SK-N-SH (cell line): ENCODE measurements at regions not wholly inside any gene's neighbourhood (a gene's known extent, or its start where the extent isn't known, plus 50 kb on each side); places are given as distances from the start of the nearest gene placed in this dataset.
"Not testable (repeated sequence)": the region's sequence is repeated elsewhere in the genome, so short reads cannot be mapped to it uniquely, and the experiment has no call there.

Experiments
- CTCF ChIA-PET: fragments of 300-600, 350-600 bp; formaldehyde crosslinking; extraction: SDS; loops from one replicate; lab custom pipeline; 2021; lab: Yijun Ruan, JAX
- POLR2A ChIA-PET: fragments of 350-600 bp; sonication (Branson Sonifier 250); formaldehyde crosslinking; extraction: SDS; loops from one replicate; lab custom pipeline; 2020; ENCODE audit warnings: antibody characterized with exemption, inconsistent platforms; lab: Yijun Ruan, JAX
- DNase-seq: peaks from one replicate; pipeline ENCODE4 v3.0.0; 2012
- H2AFZ ChIP-seq: fragments of 200-600 bp; sonication (generic); 2 replicates; pipeline ENCODE4 v1.8.1; 2016; ENCODE audit warnings: antibody characterized with exemption, mild to moderate bottlenecking, low read depth
- H3F3A ChIP-seq: fragments of 200-600 bp; sonication (generic); replicated peaks from 2 replicates; pipeline ENCODE3; 2016; ENCODE audit warnings: antibody characterized with exemption, mild to moderate bottlenecking; ENCODE audit not compliant: insufficient read depth
- H3K27ac ChIP-seq, 2 experiments: fragments of 200-500 bp in 1 of 2; fragments of 200-600 bp in 1 of 2; sonication (Bioruptor generic) in 1 of 2; sonication (generic), shearing (Covaris generic) in 1 of 2; 2 replicates each; pipeline versions ENCODE4 v1.5.1 to v1.6.1; 2014 to 2016; ENCODE audit warnings: low read depth in 2 of 2, inconsistent platforms in 1 of 2, low read length in 1 of 2, mild to moderate bottlenecking in 1 of 2, mixed read lengths in 1 of 2
- H3K27me3 ChIP-seq: fragments of 200-600 bp; sonication (generic), shearing (Covaris generic); 2 replicates; pipeline ENCODE4 v1.6.1; 2016; ENCODE audit warnings: mixed run types; ENCODE audit not compliant: insufficient read depth
- H3K36me3 ChIP-seq, 2 experiments: fragments of 200-500 bp in 1 of 2; fragments of 200-600 bp in 1 of 2; sonication (Bioruptor generic) in 1 of 2; sonication (generic) in 1 of 2; replicated peaks in 1 of 2; 2 replicates each; pipeline versions ENCODE3 to v1.5.1; 2014 to 2016; ENCODE audit warnings: low read length in 1 of 2, mild to moderate bottlenecking in 1 of 2; ENCODE audit not compliant: insufficient read depth in 2 of 2, control insufficient read depth in 1 of 2
- H3K4me1 ChIP-seq, 2 experiments: fragments of 200-500 bp in 1 of 2; fragments of 200-600 bp in 1 of 2; sonication (Bioruptor generic) in 1 of 2; sonication (generic), shearing (Covaris generic) in 1 of 2; 2 replicates each; pipeline versions ENCODE4 v1.5.1 to v1.6.1; 2014 to 2016; ENCODE audit warnings: low read depth in 1 of 2, low read length in 1 of 2, mixed run types in 1 of 2; ENCODE audit not compliant: insufficient read depth in 2 of 2, control insufficient read depth in 1 of 2
- H3K4me2 ChIP-seq: fragments of 200-600 bp; sonication (generic), shearing (Covaris generic); 2 replicates; pipeline ENCODE4 v1.6.1; 2017; ENCODE audit warnings: mixed run types
- H3K4me3 ChIP-seq, 2 experiments: fragments of 200-500 bp in 1 of 2; fragments of 200-600 bp in 1 of 2; sonication (Bioruptor generic) in 1 of 2; sonication (generic), shearing (Covaris generic) in 1 of 2; 2 replicates each; pipeline versions ENCODE4 v1.5.1 to v1.8.1; 2014 to 2016; ENCODE audit warnings: low read depth in 2 of 2, inconsistent platforms in 1 of 2, low read length in 1 of 2, mild to moderate bottlenecking in 1 of 2, mixed read lengths in 1 of 2, moderate library complexity in 1 of 2
- H3K79me2 ChIP-seq: fragments of 200-600 bp; sonication (generic); 2 replicates; pipeline ENCODE4 v1.8.1; 2017; ENCODE audit warnings: mild to moderate bottlenecking; ENCODE audit not compliant: insufficient read depth
- H3K9ac ChIP-seq: fragments of 200-600 bp; sonication (generic); 2 replicates; pipeline ENCODE4 v1.6.1; 2017; ENCODE audit warnings: mixed run types
- H3K9me2 ChIP-seq: fragments of 200-600 bp; sonication (generic); 2 replicates; pipeline ENCODE4 v1.6.1; 2017; ENCODE audit warnings: mixed run types
- H3K9me3 ChIP-seq: fragments of 200-600 bp; sonication (generic); 2 replicates; pipeline ENCODE4 v1.6.1; 2017; ENCODE audit warnings: mixed run types, mild to moderate bottlenecking, moderate library complexity
- H4K20me1 ChIP-seq: fragments of 200-600 bp; sonication (generic); 2 replicates; pipeline ENCODE4 v1.6.1; 2017; ENCODE audit warnings: mild to moderate bottlenecking, mixed run types; ENCODE audit not compliant: insufficient read depth
- EP300 ChIP-seq, 2 experiments: IDR thresholded peaks; 2 replicates each; pipeline versions ENCODE4 v1.4.0 to v1.6.1; 2012; ENCODE audit warnings: borderline replicate concordance in 1 of 2, low read depth in 1 of 2, low read length in 1 of 2
- EZH2phosphoT487 ChIP-seq: fragments of 200-600 bp; sonication (generic); IDR thresholded peaks from 2 replicates; pipeline ENCODE4 v1.6.1; 2017; ENCODE audit warnings: low read depth, mixed run types, mild to moderate bottlenecking, antibody characterized with exemption, moderate library complexity, borderline replicate concordance
- FOSL2 ChIP-seq: IDR thresholded peaks from 2 replicates; pipeline ENCODE4 v1.4.0; 2012; ENCODE audit warnings: low read depth, mild to moderate bottlenecking, moderate library complexity, borderline replicate concordance
- MXI1 ChIP-seq: IDR thresholded peaks from 2 replicates; pipeline ENCODE4 v1.6.1; 2012; ENCODE audit warnings: mild to moderate bottlenecking, low read depth, low read length, improper control_type of control experiment
- RFX5 ChIP-seq: IDR thresholded peaks from 2 replicates; pipeline ENCODE4 v1.6.1; 2012; ENCODE audit warnings: mild to moderate bottlenecking, improper control_type of control experiment, low read length
- SIN3A ChIP-seq: IDR thresholded peaks from 2 replicates; pipeline ENCODE4 v1.6.1; 2012; ENCODE audit warnings: low read depth, mild to moderate bottlenecking, low read length, moderate library complexity, borderline replicate concordance
- TEAD4 ChIP-seq: IDR thresholded peaks from 2 replicates; pipeline ENCODE4 v1.4.0; 2012; ENCODE audit warnings: mild to moderate bottlenecking, borderline replicate concordance; ENCODE audit not compliant: insufficient read depth
- USF1 ChIP-seq: IDR thresholded peaks from 2 replicates; pipeline ENCODE4 v1.4.0; 2012; ENCODE audit warnings: low read depth, borderline replicate concordance
- USF2 ChIP-seq: fragments of 150-350 bp; IDR thresholded peaks from 2 replicates; pipeline ENCODE4 v1.6.1; 2017; ENCODE audit warnings: antibody characterized with exemption, low read length, low read depth, borderline replicate concordance
- YY1 ChIP-seq: IDR thresholded peaks from 2 replicates; pipeline ENCODE4 v1.4.0; 2012; ENCODE audit warnings: low read depth, mild to moderate bottlenecking
- WGBS: methylation state at CpG from one replicate; pipeline ENCODE4 v1.1.6; 2017; ENCODE audit warnings: low lambda C conversion rate; 5-methylcytosine and 5-hydroxymethylcytosine counted together

- Histone ChIP-seq H3K4me1 (no peaks in the 10 kb centered on the region), H3K9me2 (no peaks in the 10 kb centered on the region), H3F3A (no peaks in the 10 kb centered on the region), H3K36me3 (no peaks in the 10 kb centered on the region), H3K27me3 (no peaks in the 10 kb centered on the region; the same call in 1 of the 2 replicates), H3K4me3 (no peak overlapping the region), H3K9me3 (no peaks in the 10 kb centered on the region), H2AFZ (no peak overlapping the region), H4K20me1 (no peaks in the 10 kb centered on the region), H3K4me2 (no peak overlapping the region), H3K27ac (no peak overlapping the region), H3K79me2 (no peaks in the 10 kb centered on the region)
- ChIA-PET CTCF (interaction anchor here (0.5 to 1.5 kb wide), 4 partner anchors 12 to 263 kb away, joined by 3 to 8 read pairs (median 3); no protein-coding TSS in a partner anchor), POLR2A (no interaction called here)
- no peak for DNase-seq
- no peak for TF ChIP-seq USF2
- no peak for TF ChIP-seq EP300 (IDR thresholded peaks at IDR 0.05; ENCODE audit: borderline replicate concordance in 1 of 2, low read depth in 1 of 2, low read length in 1 of 2)
- TF ChIP-seq MXI1, result no peak
- TF ChIP-seq YY1, result no peak
- TF ChIP-seq RFX5, result no peak
- TF ChIP-seq FOSL2, result no peak
- no peak for TF ChIP-seq EZH2phosphoT487
- TF ChIP-seq SIN3A, result no peak
- TF ChIP-seq TEAD4, result no peak
- TF ChIP-seq USF1, result no peak
- TF ChIP-seq, all 33 proteins: peak for 0
- no peak overlapping the region for H3K9ac ChIP-seq
Measured at GRCh38 chr6:28618898-28619555, 93.3 kb downstream of the GPX5 start.

- CTCF ChIA-PET, result interaction anchor here (1.0 kb wide), 1 partner anchor 14 kb away, joined by 3 read pairs; no protein-coding TSS in a partner anchor
- peak overlapping the region in 1 of 2 experiments; percentile 38; a peak in 2 of 4 replicates for H3K4me3 ChIP-seq
- H3K4me2 ChIP-seq, H3K36me3 ChIP-seq, H4K20me1 ChIP-seq, H3K9me3 ChIP-seq, POLR2A ChIA-PET, H3F3A ChIP-seq, H3K79me2 ChIP-seq, H2AFZ ChIP-seq, DNase-seq, H3K9me2 ChIP-seq, H3K9ac ChIP-seq, H3K4me1 ChIP-seq, H3K27ac ChIP-seq, H3K27me3 ChIP-seq: not testable (repeated sequence)
- WGBS, result 15% methylated on average over 16 of the region's 22 CpGs
Measured at GRCh38 chr6:28621268-28621667, 95.6 kb downstream of the GPX5 start.

- H3K27me3 ChIP-seq, H3K4me3 ChIP-seq, CTCF ChIA-PET, H3K9me2 ChIP-seq, H3K27ac ChIP-seq, POLR2A ChIA-PET, DNase-seq, H3K9ac ChIP-seq, H3K36me3 ChIP-seq, H3K4me2 ChIP-seq, H3K79me2 ChIP-seq, H4K20me1 ChIP-seq, H3K4me1 ChIP-seq, H2AFZ ChIP-seq, H3F3A ChIP-seq, H3K9me3 ChIP-seq: not testable (repeated sequence)
- WGBS, result 52% methylated on average over 3 of the region's 3 CpGs
Measured at GRCh38 chr6:28623242-28623641, 97.6 kb downstream of the GPX5 start.

GRCh38 chr6:28626386-28626785, 100.7 kb downstream of the GPX5 start:
- H3K9me3 ChIP-seq, H3K79me2 ChIP-seq, H3K4me3 ChIP-seq, H3K9me2 ChIP-seq, DNase-seq, H3K36me3 ChIP-seq, CTCF ChIA-PET, H2AFZ ChIP-seq, H4K20me1 ChIP-seq, H3K27me3 ChIP-seq, H3K4me2 ChIP-seq, H3K27ac ChIP-seq, H3K9ac ChIP-seq, POLR2A ChIA-PET, H3K4me1 ChIP-seq, H3F3A ChIP-seq: not testable (repeated sequence)
- 27% methylated on average over 2 of the region's 2 CpGs for WGBS
